Mesendoderm (in vitro differentiated cells): ENCODE measurements at regions not wholly inside any gene's neighbourhood (a gene's known extent, or its start where the extent isn't known, plus 50 kb on each side); places are given as distances from the start of the nearest gene placed in this dataset.

Experiments used
- DNase-seq: peaks from one replicate; pipeline ENCODE4 v3.0.0; 2013
- H2AK5ac ChIP-seq: 2 replicates; pipeline ENCODE4 v1.6.1; 2013; ENCODE audit warnings: low read length, inconsistent platforms
- H2BK120ac ChIP-seq: 2 replicates; pipeline ENCODE4 v1.6.1; 2013; ENCODE audit warnings: low read depth, mild to moderate bottlenecking, low read length, moderate library complexity, mixed read lengths
- H2BK15ac ChIP-seq: replicated peaks from 2 replicates; pipeline ENCODE4 v1.6.1; 2013; ENCODE audit warnings: low read depth, mild to moderate bottlenecking, moderate library complexity
- H2BK5ac ChIP-seq: 2 replicates; pipeline ENCODE4 v1.6.1; 2013; ENCODE audit warnings: low read length, inconsistent platforms
- H3K18ac ChIP-seq: 2 replicates; pipeline ENCODE4 v1.6.1; 2013; ENCODE audit warnings: mild to moderate bottlenecking, low read length, mixed read lengths
- H3K23ac ChIP-seq: one replicate; pipeline ENCODE4 v1.6.1; 2013; ENCODE audit warnings: low read length
- H3K27ac ChIP-seq: 2 replicates; pipeline ENCODE4 v1.5.1; 2013; ENCODE audit warnings: low read depth, mild to moderate bottlenecking, inconsistent platforms, low read length, moderate library complexity
- H3K27me3 ChIP-seq: 2 replicates; pipeline ENCODE4 v1.6.1; 2013; ENCODE audit warnings: low read length, control low read depth, mild to moderate bottlenecking, inconsistent platforms; ENCODE audit not compliant: insufficient read depth, poor library complexity
- H3K36me3 ChIP-seq: 2 replicates; pipeline ENCODE4 v1.6.1; 2013; ENCODE audit warnings: low read length, inconsistent platforms; ENCODE audit not compliant: control insufficient read depth, insufficient read depth
- H3K4ac ChIP-seq: one replicate; pipeline ENCODE4 v1.6.1; 2013; ENCODE audit warnings: low read depth, mild to moderate bottlenecking, low read length, moderate library complexity
- H3K4me1 ChIP-seq: 2 replicates; pipeline ENCODE4 v1.6.1; 2013; ENCODE audit warnings: low read depth, low read length, inconsistent platforms; ENCODE audit not compliant: control insufficient read depth
- H3K4me2 ChIP-seq: 2 replicates; pipeline ENCODE4 v1.6.1; 2013; ENCODE audit warnings: low read length
- H3K4me3 ChIP-seq: 2 replicates; pipeline ENCODE4 v1.5.1; 2013; ENCODE audit warnings: mild to moderate bottlenecking, low read length
- H3K56ac ChIP-seq: one replicate; pipeline ENCODE4 v1.6.1; 2013; ENCODE audit warnings: low read length
- H3K79me1 ChIP-seq: 2 replicates; pipeline ENCODE4 v1.6.1; 2013; ENCODE audit warnings: low read length, inconsistent platforms
- H3K79me2 ChIP-seq: 2 replicates; pipeline ENCODE4 v1.6.1; 2013; ENCODE audit warnings: mild to moderate bottlenecking, low read length; ENCODE audit not compliant: control insufficient read depth, insufficient read depth
- H3K9ac ChIP-seq: 2 replicates; pipeline ENCODE4 v1.6.1; 2013; ENCODE audit warnings: low read length, inconsistent platforms
- H4K5ac ChIP-seq: one replicate; pipeline ENCODE4 v1.6.1; 2013; ENCODE audit warnings: low read length
- H4K8ac ChIP-seq: one replicate; pipeline ENCODE4 v1.6.1; 2013; ENCODE audit warnings: low read depth, mild to moderate bottlenecking, control low read depth, low read length, moderate library complexity
- WGBS: extraction: QIAGEN DNeasy Blood & Tissue Kit; methylation state at CpG from one replicate; pipeline ENCODE4 v1.1.7; 2013; ENCODE audit warnings: low lambda C conversion rate, missing lambda C conversion rate; ENCODE audit not compliant: insufficient coverage; ENCODE audit errors: extremely low coverage; 5-methylcytosine and 5-hydroxymethylcytosine counted together

GRCh38 chr2:195590861-195591205 is 66.2 kb upstream of the SLC39A10 start:
- no peak overlapping the region for H4K8ac ChIP-seq
- no peak overlapping the region for H2BK120ac ChIP-seq
- H2BK5ac ChIP-seq, result no peak overlapping the region
- no CpG with 5 or more reads among the region's 1 CpG for WGBS
- H2BK15ac ChIP-seq, result no peak overlapping the region
- H3K27ac ChIP-seq, result no peak overlapping the region
- no peak overlapping the region for H3K18ac ChIP-seq
- H3K4me2 ChIP-seq, result no peak overlapping the region
- no peaks in the 10 kb centered on the region for H3K36me3 ChIP-seq
- no peak overlapping the region for H3K4me3 ChIP-seq
- no peak overlapping the region for H4K5ac ChIP-seq
- no peaks in the 10 kb centered on the region for H3K4me1 ChIP-seq
- H3K79me1 ChIP-seq, result no peaks in the 10 kb centered on the region
- DNase-seq, result no peak
- no peak overlapping the region for H3K56ac ChIP-seq
- H3K27me3 ChIP-seq, result no peaks in the 10 kb centered on the region
- H3K4ac ChIP-seq, result no peak overlapping the region
- H2AK5ac ChIP-seq, result no peak overlapping the region
- no peak overlapping the region for H3K23ac ChIP-seq
- no peaks in the 10 kb centered on the region for H3K79me2 ChIP-seq
- H3K9ac ChIP-seq, result no peak overlapping the region

- Histone ChIP-seq H4K8ac (no peak overlapping the region), H3K56ac (no peak overlapping the region), H3K23ac (no peak overlapping the region), H3K79me1 (no peaks in the 10 kb centered on the region), H3K18ac (no peak overlapping the region), H2BK15ac (no peak overlapping the region), H3K4me3 (no peak overlapping the region), H3K4me2 (no peak overlapping the region), H3K4ac (no peak overlapping the region), H2BK120ac (no peak overlapping the region), H2AK5ac (no peak overlapping the region), H3K27ac (no peak overlapping the region), H3K36me3 (no peaks in the 10 kb centered on the region), H3K79me2 (no peaks in the 10 kb centered on the region), H2BK5ac (no peak overlapping the region), H3K9ac (no peak overlapping the region), H4K5ac (no peak overlapping the region), H3K4me1 (no peaks in the 10 kb centered on the region), H3K27me3 (no peaks in the 10 kb centered on the region)
- DNase-seq, result no peak
- no CpG with 5 or more reads among the region's 1 CpG for WGBS
Observed at GRCh38 chr2:195590199-195590860, 66.7 kb upstream of the SLC39A10 start.

GRCh38 chr2:195587966-195588365 is 69.1 kb upstream of the SLC39A10 start:
- no peaks in the 10 kb centered on the region for H3K79me1 ChIP-seq
- no peak overlapping the region for H3K23ac ChIP-seq
- no peak overlapping the region for H3K4me3 ChIP-seq
- no peak overlapping the region for H4K5ac ChIP-seq
- H4K8ac ChIP-seq, result no peak overlapping the region
- WGBS, result no CpG with 5 or more reads among the region's 5 CpGs
- no peaks in the 10 kb centered on the region for H3K36me3 ChIP-seq
- H2BK5ac ChIP-seq, result no peak overlapping the region
- no peaks in the 10 kb centered on the region for H3K4me1 ChIP-seq
- no peak overlapping the region for H2BK120ac ChIP-seq
- H3K18ac ChIP-seq, result no peak overlapping the region
- H3K79me2 ChIP-seq, result no peaks in the 10 kb centered on the region
- no peak overlapping the region for H2BK15ac ChIP-seq
- no peak overlapping the region for H3K27ac ChIP-seq
- no peak for DNase-seq
- no peak overlapping the region for H3K9ac ChIP-seq
- H3K27me3 ChIP-seq, result no peaks in the 10 kb centered on the region
- H3K4ac ChIP-seq, result no peak overlapping the region
- H3K56ac ChIP-seq, result no peak overlapping the region
- no peak overlapping the region for H3K4me2 ChIP-seq
- H2AK5ac ChIP-seq, result no peak overlapping the region

GRCh38 chr2:195586062-195586714 is 70.8 kb upstream of the SLC39A10 start:
- no peak overlapping the region for H3K18ac ChIP-seq
- WGBS, result no CpG with 5 or more reads among the region's 1 CpG
- H4K8ac ChIP-seq, result no peak overlapping the region
- no peak overlapping the region for H2BK120ac ChIP-seq
- H3K36me3 ChIP-seq, result no peaks in the 10 kb centered on the region
- no peak overlapping the region for H4K5ac ChIP-seq
- H3K79me1 ChIP-seq, result no peaks in the 10 kb centered on the region
- no peaks in the 10 kb centered on the region for H3K27me3 ChIP-seq
- H3K27ac ChIP-seq, result no peak overlapping the region
- H3K56ac ChIP-seq, result no peak overlapping the region
- H2BK5ac ChIP-seq, result no peak overlapping the region
- no peak overlapping the region for H2BK15ac ChIP-seq
- H3K4me3 ChIP-seq, result no peak overlapping the region
- no peak overlapping the region for H2AK5ac ChIP-seq
- H3K4ac ChIP-seq, result no peak overlapping the region
- H3K4me1 ChIP-seq, result no peaks in the 10 kb centered on the region
- DNase-seq, result no peak
- no peak overlapping the region for H3K9ac ChIP-seq
- H3K79me2 ChIP-seq, result no peaks in the 10 kb centered on the region
- H3K23ac ChIP-seq, result no peak overlapping the region
- no peak overlapping the region for H3K4me2 ChIP-seq

GRCh38 chr2:195582188-195582587 is 74.8 kb upstream of the SLC39A10 start:
- Histone ChIP-seq H3K27ac (no peak overlapping the region), H4K5ac (no peak overlapping the region), H2BK120ac (no peak overlapping the region), H2BK15ac (no peak overlapping the region), H3K56ac (no peak overlapping the region), H3K9ac (no peak overlapping the region), H3K18ac (no peak overlapping the region), H2BK5ac (no peak overlapping the region), H3K4me2 (no peak overlapping the region), H3K79me1 (no peaks in the 10 kb centered on the region), H4K8ac (no peak overlapping the region), H2AK5ac (no peak overlapping the region), H3K27me3 (no peaks in the 10 kb centered on the region), H3K4me1 (no peaks in the 10 kb centered on the region), H3K36me3 (no peaks in the 10 kb centered on the region), H3K79me2 (no peaks in the 10 kb centered on the region), H3K23ac (no peak overlapping the region), H3K4ac (no peak overlapping the region), H3K4me3 (no peak overlapping the region)
- WGBS, result no CpG with 5 or more reads among the region's 1 CpG
- no peak for DNase-seq
